ENCODE measurements at regions not wholly inside any gene's neighbourhood (a gene's known extent, or its start where the extent isn't known, plus 50 kb on each side); places are given as distances from the start of the nearest gene placed in this dataset.

DNA sequence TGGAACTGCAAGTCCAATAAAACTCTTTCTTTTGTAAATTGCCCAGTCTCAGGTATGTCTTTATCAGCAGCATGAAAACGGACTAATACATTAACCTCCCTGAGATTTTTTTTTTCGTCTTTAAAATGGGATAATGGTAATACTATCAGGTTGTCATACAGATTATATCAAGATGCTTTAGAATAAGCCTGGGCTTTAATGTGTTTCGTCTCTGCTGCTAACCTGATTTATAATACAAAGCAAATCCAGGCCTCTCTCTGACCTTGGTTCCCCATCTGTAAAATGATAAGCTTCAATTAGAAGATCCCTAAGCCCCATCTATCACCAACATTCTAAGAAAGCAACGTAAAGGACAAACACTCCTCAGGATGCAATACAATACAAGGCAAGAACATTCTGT, 283.5 kb downstream of the LRATD1 start:
- 95% methylated on average over 4 of the region's 4 CpGs for WGBS
- H3K27me3 ChIP-seq (ENCODE audit: insufficient read depth, low read length) = no peaks in the 10 kb centered on the region
- H3K9ac ChIP-seq (ENCODE audit: low read depth, low read length) = no peak overlapping the region
- H3K9me3 ChIP-seq (ENCODE audit: insufficient read depth, low read depth, low read length) = no peaks in the 10 kb centered on the region
- no peaks in the 10 kb centered on the region for H3K4me1 ChIP-seq (ENCODE audit: insufficient read depth, low read length)
- no peak overlapping the region for H3K27ac ChIP-seq (ENCODE audit: low read depth, low read length)
- no peak overlapping the region for H3K4me3 ChIP-seq (ENCODE audit: low read length)
- H3K36me3 ChIP-seq (ENCODE audit: insufficient read depth, low read length) = no peaks in the 10 kb centered on the region

DNA sequence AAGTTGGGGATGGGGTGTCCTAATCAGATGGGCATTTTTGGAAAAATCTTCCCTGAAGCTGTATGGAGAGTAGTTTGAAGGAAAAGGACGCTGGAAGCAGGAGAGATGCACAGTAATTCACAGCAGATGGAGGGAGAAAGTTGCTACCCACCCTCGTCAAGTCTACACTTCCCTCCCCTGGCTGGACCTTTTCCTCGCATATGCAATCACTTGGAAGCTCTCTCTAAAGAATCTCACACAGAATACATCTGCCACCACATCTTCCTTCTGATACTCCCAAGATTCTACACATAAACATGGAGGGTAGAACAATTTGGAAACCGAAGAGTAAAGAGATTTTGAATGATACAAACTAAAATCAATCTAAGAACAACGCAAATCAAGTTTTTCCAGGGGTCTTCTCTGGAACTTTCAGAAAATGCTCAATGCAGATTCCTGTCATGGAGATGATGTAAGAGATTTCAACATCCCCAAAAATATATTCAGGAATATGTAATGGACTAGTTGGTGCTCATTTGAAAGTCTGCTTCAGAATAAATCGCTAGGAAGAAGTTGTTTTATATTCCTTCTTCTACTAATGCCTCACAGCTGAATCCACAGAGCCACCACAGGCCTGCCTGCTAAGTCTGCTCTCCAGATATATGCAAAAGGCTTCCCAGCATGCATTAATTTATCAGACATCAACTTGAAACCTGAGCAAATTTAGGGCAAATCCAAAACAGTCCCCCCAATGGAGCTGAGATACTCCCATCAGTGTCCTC, 291.5 kb downstream of the LRATD1 start:
- WGBS = 89% methylated on average over 4 of the region's 6 CpGs
- H3K4me1 ChIP-seq (ENCODE audit: insufficient read depth, low read length) = no peaks in the 10 kb centered on the region
- H3K4me3 ChIP-seq (ENCODE audit: low read length) = no peak overlapping the region
- H3K9me3 ChIP-seq (ENCODE audit: insufficient read depth, low read depth, low read length) = no peaks in the 10 kb centered on the region
- no peak overlapping the region for H3K27ac ChIP-seq (ENCODE audit: low read depth, low read length)
- no peaks in the 10 kb centered on the region for H3K36me3 ChIP-seq (ENCODE audit: insufficient read depth, low read length)
- H3K27me3 ChIP-seq (ENCODE audit: insufficient read depth, low read length) = no peaks in the 10 kb centered on the region
- no peak overlapping the region for H3K9ac ChIP-seq (ENCODE audit: low read depth, low read length)

DNA sequence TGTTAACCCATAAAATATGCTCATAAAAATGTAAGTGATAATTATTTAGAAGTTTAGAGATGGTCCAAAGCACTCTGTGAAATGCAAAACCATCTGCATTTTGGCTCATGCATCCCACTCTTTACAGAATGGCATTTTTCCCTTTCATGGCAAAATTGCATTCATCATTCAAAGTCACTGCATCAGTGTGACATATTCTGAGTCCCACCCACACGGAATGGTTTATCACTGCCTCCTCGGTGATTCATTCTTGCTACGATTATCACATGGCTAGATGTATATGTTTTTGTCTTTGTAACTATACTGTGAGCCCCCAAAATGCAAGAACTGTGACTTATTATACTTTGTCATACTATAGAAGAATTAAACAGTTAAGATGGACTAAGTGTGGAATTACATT, 293.0 kb downstream of the LRATD1 start:
- no peaks in the 10 kb centered on the region for H3K36me3 ChIP-seq (ENCODE audit: insufficient read depth, low read length)
- H3K9me3 ChIP-seq (ENCODE audit: insufficient read depth, low read depth, low read length) = no peaks in the 10 kb centered on the region
- no peaks in the 10 kb centered on the region for H3K27me3 ChIP-seq (ENCODE audit: insufficient read depth, low read length)
- H3K27ac ChIP-seq (ENCODE audit: low read depth, low read length) = no peak overlapping the region
- WGBS = 100% methylated on average over 3 of the region's 3 CpGs
- H3K4me3 ChIP-seq (ENCODE audit: low read length) = no peak overlapping the region
- H3K4me1 ChIP-seq (ENCODE audit: insufficient read depth, low read length) = no peaks in the 10 kb centered on the region
- no peak overlapping the region for H3K9ac ChIP-seq (ENCODE audit: low read depth, low read length)

DNA sequence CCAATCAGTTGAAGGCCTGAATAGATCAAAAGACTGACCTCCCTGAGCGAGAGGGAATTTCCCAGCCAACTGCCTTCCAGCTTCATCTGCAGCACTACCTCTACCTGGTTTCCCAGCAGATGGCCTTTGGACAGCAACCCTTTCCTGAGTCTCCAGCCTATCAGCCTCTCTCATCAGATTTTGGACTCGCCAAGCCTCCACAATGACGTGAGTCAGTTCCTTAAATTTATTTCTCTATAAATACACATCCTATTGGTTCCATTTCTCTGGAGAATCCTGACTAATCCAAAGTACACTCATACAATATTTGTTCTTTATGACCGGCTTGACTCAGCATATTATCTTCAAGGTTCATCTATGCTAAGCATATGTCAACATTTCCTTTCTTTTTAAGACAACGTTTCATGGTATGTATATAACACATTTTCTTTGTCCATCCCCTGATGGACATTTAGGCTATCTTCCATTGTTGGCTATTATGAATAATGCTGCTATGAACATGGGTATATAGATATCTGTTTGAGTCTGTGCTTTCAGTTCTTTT, 294.6 kb downstream of the LRATD1 start:
- H3K27me3 ChIP-seq (ENCODE audit: insufficient read depth, low read length) = no peaks in the 10 kb centered on the region
- no peaks in the 10 kb centered on the region for H3K4me1 ChIP-seq (ENCODE audit: insufficient read depth, low read length)
- H3K4me3 ChIP-seq (ENCODE audit: low read length) = no peak overlapping the region
- no peaks in the 10 kb centered on the region for H3K36me3 ChIP-seq (ENCODE audit: insufficient read depth, low read length)
- H3K9ac ChIP-seq (ENCODE audit: low read depth, low read length) = no peak overlapping the region
- WGBS = 95% methylated on average over 4 of the region's 5 CpGs
- no peaks in the 10 kb centered on the region for H3K9me3 ChIP-seq (ENCODE audit: insufficient read depth, low read depth, low read length)
- H3K27ac ChIP-seq (ENCODE audit: low read depth, low read length) = no peak overlapping the region

DNA sequence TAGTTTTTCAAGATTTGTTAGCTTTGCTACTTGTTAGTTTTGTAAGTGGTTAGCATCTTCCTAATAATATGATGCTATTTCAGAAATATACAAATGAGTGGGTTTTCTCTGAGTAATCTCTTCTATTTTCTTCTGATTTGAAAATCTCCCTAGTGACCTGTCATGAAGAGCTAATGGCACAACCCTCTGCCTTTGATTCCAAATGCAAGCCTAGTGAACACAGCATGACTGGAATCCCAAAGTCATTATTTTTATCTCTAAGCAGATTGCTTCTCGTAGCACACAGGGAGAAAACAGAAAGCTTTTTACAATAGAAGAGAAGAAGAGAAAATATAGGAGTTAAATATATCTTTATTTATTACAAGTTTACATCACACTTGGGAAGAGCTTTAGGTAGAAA, 295.5 kb downstream of the LRATD1 start:
- Histone ChIP-seq H3K27ac (ENCODE audit: low read depth, low read length) (no peak overlapping the region), H3K9me3 (ENCODE audit: insufficient read depth, low read depth, low read length) (no peaks in the 10 kb centered on the region), H3K36me3 (ENCODE audit: insufficient read depth, low read length) (no peaks in the 10 kb centered on the region), H3K27me3 (ENCODE audit: insufficient read depth, low read length) (no peaks in the 10 kb centered on the region), H3K4me3 (ENCODE audit: low read length) (no peak overlapping the region), H3K4me1 (ENCODE audit: insufficient read depth, low read length) (no peaks in the 10 kb centered on the region), H3K9ac (ENCODE audit: low read depth, low read length) (no peak overlapping the region)
- WGBS = 78% methylated on average over 1 of the region's 1 CpG

DNA sequence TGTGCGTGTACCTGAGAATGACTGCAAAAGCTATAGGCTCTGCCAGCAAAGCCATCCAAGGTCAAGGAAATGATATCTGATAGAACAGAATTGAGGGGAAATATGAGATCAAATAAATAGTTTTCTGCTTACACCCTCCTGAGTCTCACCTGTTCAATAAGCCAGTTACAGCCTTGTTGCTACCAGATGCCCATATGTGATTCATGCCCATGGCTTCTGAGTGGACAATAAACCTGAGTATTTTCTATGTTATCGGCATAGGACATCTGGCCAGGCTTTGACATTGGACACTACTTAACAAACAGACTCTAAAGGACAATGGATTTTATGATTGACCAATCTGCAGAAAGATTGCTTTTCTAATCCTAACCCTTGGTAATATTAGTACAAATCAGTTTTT, 297.9 kb downstream of the LRATD1 start:
- Histone ChIP-seq H3K27ac (ENCODE audit: low read depth, low read length) (no peak overlapping the region), H3K27me3 (ENCODE audit: insufficient read depth, low read length) (no peaks in the 10 kb centered on the region), H3K9ac (ENCODE audit: low read depth, low read length) (no peak overlapping the region), H3K9me3 (ENCODE audit: insufficient read depth, low read depth, low read length) (no peaks in the 10 kb centered on the region), H3K36me3 (ENCODE audit: insufficient read depth, low read length) (no peaks in the 10 kb centered on the region), H3K4me3 (ENCODE audit: low read length) (no peak overlapping the region), H3K4me1 (ENCODE audit: insufficient read depth, low read length) (no peaks in the 10 kb centered on the region)
- WGBS = 87% methylated on average over 2 of the region's 2 CpGs

DNA sequence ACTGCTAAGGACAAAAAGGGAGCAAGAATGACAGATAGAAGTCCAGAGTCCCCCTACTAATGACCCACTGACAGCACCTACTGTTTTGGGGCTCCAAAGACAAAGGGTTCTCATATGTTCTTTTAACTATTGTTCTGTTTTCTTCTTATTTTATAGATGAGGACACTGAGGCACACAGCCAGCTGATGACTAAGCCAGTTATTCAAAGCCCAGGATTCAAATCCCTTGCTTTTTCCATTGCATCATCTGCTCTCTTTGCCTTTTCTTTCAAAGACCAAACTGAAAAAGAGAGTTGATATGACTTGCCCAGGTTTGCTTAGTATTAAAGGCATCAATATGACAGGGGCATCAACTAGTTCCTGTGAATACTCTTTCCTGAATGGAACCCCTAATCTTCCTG, 299.8 kb downstream of the LRATD1 start:
- H3K4me1 ChIP-seq (ENCODE audit: insufficient read depth, low read length) = no peaks in the 10 kb centered on the region
- no peaks in the 10 kb centered on the region for H3K36me3 ChIP-seq (ENCODE audit: insufficient read depth, low read length)
- H3K27ac ChIP-seq (ENCODE audit: low read depth, low read length) = no peak overlapping the region
- H3K4me3 ChIP-seq (ENCODE audit: low read length) = no peak overlapping the region
- H3K9ac ChIP-seq (ENCODE audit: low read depth, low read length) = no peak overlapping the region
- no peaks in the 10 kb centered on the region for H3K27me3 ChIP-seq (ENCODE audit: insufficient read depth, low read length)
- H3K9me3 ChIP-seq (ENCODE audit: insufficient read depth, low read depth, low read length) = peaks cover 3% of the 10 kb centered on the region; the same call in 1 of the 2 replicates

DNA sequence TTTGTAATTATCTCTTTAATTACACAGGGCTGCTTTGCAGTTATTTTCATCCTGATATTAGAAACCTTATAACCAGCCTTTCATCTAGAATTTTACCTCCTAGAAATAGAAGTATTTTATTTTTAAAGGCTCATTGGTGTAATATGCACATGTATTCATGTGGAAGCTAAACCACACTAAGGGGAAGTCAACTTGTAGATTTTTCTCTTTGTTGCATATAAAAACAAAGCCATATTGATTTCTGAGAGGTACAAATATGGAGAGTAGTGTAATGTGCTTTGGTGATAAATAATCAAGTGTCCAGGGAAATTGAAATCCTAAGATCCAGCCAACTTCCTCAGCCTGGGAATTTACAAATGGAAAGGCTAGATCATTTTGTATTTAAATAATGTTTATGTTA, 301.2 kb downstream of the LRATD1 start:
- Histone ChIP-seq H3K27me3 (ENCODE audit: insufficient read depth, low read length) (no peaks in the 10 kb centered on the region), H3K36me3 (ENCODE audit: insufficient read depth, low read length) (no peaks in the 10 kb centered on the region), H3K27ac (ENCODE audit: low read depth, low read length) (no peak overlapping the region), H3K9ac (ENCODE audit: low read depth, low read length) (no peak overlapping the region), H3K4me3 (ENCODE audit: low read length) (no peak overlapping the region), H3K4me1 (ENCODE audit: insufficient read depth, low read length) (no peaks in the 10 kb centered on the region), H3K9me3 (ENCODE audit: insufficient read depth, low read depth, low read length) (peaks cover 4% of the 10 kb centered on the region; the same call in 1 of the 2 replicates)

DNA sequence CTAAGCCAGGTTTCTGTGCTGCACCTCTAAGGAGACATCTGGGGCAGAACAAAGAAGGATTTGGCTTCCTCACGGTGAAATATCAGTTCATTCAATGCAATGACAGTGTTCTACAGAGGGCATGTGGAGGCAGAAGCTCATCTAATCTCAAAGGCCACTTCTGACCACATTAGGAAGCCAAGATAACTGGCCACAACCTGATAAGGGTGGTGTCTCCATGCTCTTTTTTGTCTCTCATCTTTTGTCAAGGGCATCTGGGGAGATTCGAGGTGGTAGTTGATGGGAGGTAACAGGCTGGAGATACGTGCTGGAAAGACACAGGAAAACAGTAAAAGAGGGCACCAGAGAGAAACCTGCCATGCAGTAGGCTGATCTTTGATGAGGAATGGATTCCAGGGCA, 303.9 kb downstream of the LRATD1 start:
- Histone ChIP-seq H3K9ac (ENCODE audit: low read depth, low read length) (no peak overlapping the region), H3K36me3 (ENCODE audit: insufficient read depth, low read length) (no peaks in the 10 kb centered on the region), H3K4me1 (ENCODE audit: insufficient read depth, low read length) (no peaks in the 10 kb centered on the region), H3K4me3 (ENCODE audit: low read length) (no peak overlapping the region), H3K9me3 (ENCODE audit: insufficient read depth, low read depth, low read length) (peaks cover 4% of the 10 kb centered on the region; the same call in 1 of the 2 replicates), H3K27me3 (ENCODE audit: insufficient read depth, low read length) (no peaks in the 10 kb centered on the region), H3K27ac (ENCODE audit: low read depth, low read length) (no peak overlapping the region)
- 88% methylated on average over 3 of the region's 3 CpGs for WGBS

DNA sequence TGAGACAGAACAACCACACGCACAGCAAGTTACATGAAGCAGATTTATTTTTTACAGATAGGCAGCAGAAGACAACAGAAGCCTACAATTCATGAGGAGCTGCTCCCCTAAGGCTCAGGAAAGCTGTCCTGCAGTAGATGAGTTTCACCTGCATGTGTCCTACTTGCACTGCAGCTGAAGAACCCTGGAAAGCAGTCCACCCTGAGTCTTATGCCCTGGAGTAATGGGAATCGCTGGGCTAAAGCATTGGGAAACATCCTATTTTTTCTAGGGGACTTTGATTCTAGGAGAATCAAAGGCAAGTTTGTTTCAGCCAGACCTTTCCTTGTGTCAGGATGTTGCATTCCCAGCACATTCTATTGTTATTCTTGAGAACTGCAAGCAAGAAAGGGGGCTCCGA, 304.8 kb downstream of the LRATD1 start:
- Histone ChIP-seq H3K4me3 (ENCODE audit: low read length) (no peak overlapping the region), H3K9ac (ENCODE audit: low read depth, low read length) (no peak overlapping the region), H3K27me3 (ENCODE audit: insufficient read depth, low read length) (no peaks in the 10 kb centered on the region), H3K9me3 (ENCODE audit: insufficient read depth, low read depth, low read length) (peaks cover 4% of the 10 kb centered on the region; the same call in 1 of the 2 replicates), H3K27ac (ENCODE audit: low read depth, low read length) (no peak overlapping the region), H3K36me3 (ENCODE audit: insufficient read depth, low read length) (no peaks in the 10 kb centered on the region), H3K4me1 (ENCODE audit: insufficient read depth, low read length) (no peaks in the 10 kb centered on the region)
- WGBS = 98% methylated on average over 3 of the region's 3 CpGs

DNA sequence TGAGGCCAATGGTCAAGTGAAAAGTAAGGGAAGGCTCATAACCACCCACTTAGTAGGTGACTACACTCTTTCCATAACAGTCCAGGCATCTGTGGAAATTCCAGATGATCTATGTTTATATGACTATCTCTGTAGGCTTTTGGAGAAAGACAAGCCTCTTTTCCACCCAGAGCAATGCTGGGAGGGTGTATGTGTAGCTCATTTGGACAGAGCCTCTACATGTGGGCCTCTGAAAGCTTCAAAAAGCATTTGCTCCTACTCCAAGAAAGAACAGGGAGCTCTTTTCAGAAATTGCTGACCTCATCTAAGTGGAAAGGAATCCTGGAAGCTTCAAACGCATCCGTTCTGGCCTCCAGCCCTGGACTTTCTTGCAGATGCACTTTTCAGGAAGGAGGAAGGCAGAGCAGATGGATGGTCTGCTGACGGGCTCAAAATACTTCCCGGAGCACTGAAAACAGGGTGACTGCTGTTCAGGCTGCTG, 308.7 kb downstream of the LRATD1 start:
- Histone ChIP-seq H3K9ac (ENCODE audit: low read depth, low read length) (no peak overlapping the region), H3K36me3 (ENCODE audit: insufficient read depth, low read length) (no peaks in the 10 kb centered on the region), H3K9me3 (ENCODE audit: insufficient read depth, low read depth, low read length) (peaks cover 4% of the 10 kb centered on the region; the same call in 1 of the 2 replicates), H3K27me3 (ENCODE audit: insufficient read depth, low read length) (no peaks in the 10 kb centered on the region), H3K4me3 (ENCODE audit: low read length) (no peak overlapping the region), H3K4me1 (ENCODE audit: insufficient read depth, low read length) (no peaks in the 10 kb centered on the region), H3K27ac (ENCODE audit: low read depth, low read length) (no peak overlapping the region)
- WGBS = 94% methylated on average over 4 of the region's 4 CpGs

All from HUES64 (cell line).